ENCODE measurements at regions not wholly inside any gene's neighbourhood (a gene's known extent, or its start where the extent isn't known, plus 50 kb on each side); places are given as distances from the start of the nearest gene placed in this dataset.

GRCh38 chr17:16879686-16880085 is 92.2 kb downstream of the TNFRSF13B start:
- intact Hi-C loops (cut with micrococcal nuclease; ENCODE audit: unreplicated experiment) = no loop called here
- no peaks in the 10 kb centered on the region for H3K27me3 ChIP-seq (ENCODE audit: control insufficient read depth, insufficient read depth, low read length)

GRCh38 chr17:16878606-16879005 is 93.3 kb downstream of the TNFRSF13B start:
- H3K27ac ChIP-seq (ENCODE audit: low read length) = no peak overlapping the region
- H3K27me3 ChIP-seq (ENCODE audit: control insufficient read depth, insufficient read depth, low read length) = no peaks in the 10 kb centered on the region
- DNase-seq (ENCODE audit: low read depth, low spot score) = no peak
- H3K9me3 ChIP-seq (ENCODE audit: control insufficient read depth, insufficient read depth, low read depth, low read length) = no peaks in the 10 kb centered on the region
- intact Hi-C loops (cut with micrococcal nuclease; ENCODE audit: unreplicated experiment) = no loop called here
- H3K4me3 ChIP-seq (ENCODE audit: low read depth in 2 of 2, low read length in 2 of 2) = no peak overlapping the region
- in situ Hi-C loops (cut with HindIII; ENCODE audit: low pct_unique_long_range_greater_than_20kb, low sequenced_read_pairs) = no loop called here
- no peaks in the 10 kb centered on the region for H3K4me1 ChIP-seq (ENCODE audit: control insufficient read depth, insufficient read depth, low read length)
- no peak for ATAC-seq
- POLR2A ChIA-PET = no interaction called here
- BruUV-seq (replicated peaks) = no TSS peak
- CTCF ChIA-PET = interaction anchor here (0.5 kb wide), 1 partner anchor 77 kb away, joined by 6 read pairs; no protein-coding TSS in a partner anchor
- H3K36me3 ChIP-seq (ENCODE audit: control insufficient read depth, insufficient read depth, low read length) = no peaks in the 10 kb centered on the region
- TF ChIP-seq REST (IDR thresholded peaks at IDR 0.05; ENCODE audit: insufficient read depth in 1 of 2, low read depth in 2 of 2, low read length in 1 of 2) (no peak), CTCF (IDR thresholded peaks at IDR 0.05) (no peak), SIN3A (IDR thresholded peaks at IDR 0.05; ENCODE audit: borderline replicate concordance, insufficient read depth, low read depth, low read length) (no peak), POLR2AphosphoS5 (IDR thresholded peaks at IDR 0.05; ENCODE audit: low read depth, low read length) (no peak)

More at GRCh38 chr17:16879686-16880085, 92.2 kb downstream of the TNFRSF13B start:
- POLR2A ChIA-PET = no interaction called here
- Histone ChIP-seq H3K4me1 (ENCODE audit: control insufficient read depth, insufficient read depth, low read length) (no peaks in the 10 kb centered on the region), H3K4me3 (ENCODE audit: low read depth in 2 of 2, low read length in 2 of 2) (no peak overlapping the region), H3K27ac (ENCODE audit: low read length) (no peak overlapping the region), H3K36me3 (ENCODE audit: control insufficient read depth, insufficient read depth, low read length) (no peaks in the 10 kb centered on the region), H3K9me3 (ENCODE audit: control insufficient read depth, insufficient read depth, low read depth, low read length) (no peaks in the 10 kb centered on the region)
- CTCF ChIA-PET = no interaction called here
- TF ChIP-seq TCF7L2 (IDR thresholded peaks at IDR 0.05; ENCODE audit: low read depth, low read length) (no peak), REST (IDR thresholded peaks at IDR 0.05; ENCODE audit: insufficient read depth in 1 of 2, low read depth in 2 of 2, low read length in 1 of 2) (no peak), CTCF (IDR thresholded peaks at IDR 0.05) (no peak), POLR2AphosphoS5 (IDR thresholded peaks at IDR 0.05; ENCODE audit: low read depth, low read length) (no peak), SIN3A (IDR thresholded peaks at IDR 0.05; ENCODE audit: borderline replicate concordance, insufficient read depth, low read depth, low read length) (no peak)
- ATAC-seq (no peak), DNase-seq (ENCODE audit: low read depth, low spot score) (no peak)
- in situ Hi-C loops (cut with HindIII; ENCODE audit: low pct_unique_long_range_greater_than_20kb, low sequenced_read_pairs) = no loop called here
- no TSS peak for BruUV-seq (replicated peaks)
